Testis (tissue), 2 donors: ENCODE measurements at regions not wholly inside any gene's neighbourhood (a gene's known extent, or its start where the extent isn't known, plus 50 kb on each side); places are given as distances from the start of the nearest gene placed in this dataset.

Experiments used
- CTCF ChIP-seq, 3 experiments: fragments of 450-650 bp in 2 of 3; fragments of 200-600 bp in 1 of 3; sonication (generic) in 1 of 3; IDR thresholded peaks; one replicate each; pipeline ENCODE4 v1.5.1; 2016 to 2019; ENCODE audit warnings: antibody characterized with exemption in 3 of 3, mild to moderate bottlenecking in 2 of 3, moderate library complexity in 1 of 3
- POLR2A ChIP-seq: fragments of 450-650 bp; IDR thresholded peaks from one replicate; pipeline ENCODE4 v1.6.1; 2017; ENCODE audit warnings: antibody characterized with exemption, mild to moderate bottlenecking, moderate library complexity

DNA sequence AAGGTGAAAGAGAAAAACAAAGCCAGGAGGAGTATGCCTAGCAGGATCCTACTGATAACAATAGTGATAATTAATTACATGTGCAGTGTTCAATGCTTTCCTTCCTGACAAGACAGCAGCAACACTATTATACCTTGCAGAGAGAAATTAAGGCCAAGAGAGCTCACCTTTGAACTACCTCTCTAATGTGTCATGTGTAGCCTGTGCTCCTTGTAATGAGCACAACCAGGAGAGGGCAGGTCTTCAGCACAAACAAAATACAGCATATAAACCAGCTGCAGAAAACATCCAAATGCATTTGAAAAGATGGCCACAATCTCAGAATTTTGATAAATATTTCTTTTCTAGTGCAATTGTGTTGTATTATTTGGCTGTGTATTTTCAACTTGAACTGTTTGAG is 1425.7 kb downstream of the DSC3 start:
- TF ChIP-seq CTCF (IDR thresholded peaks at IDR 0.05) (no peak), POLR2A (no peak)
